GM21367 (cell line): ENCODE measurements at regions not wholly inside any gene's neighbourhood (a gene's known extent, or its start where the extent isn't known, plus 50 kb on each side); places are given as distances from the start of the nearest gene placed in this dataset.
"Not testable (repeated sequence)": the region's sequence is repeated elsewhere in the genome, so short reads cannot be mapped to it uniquely, and the experiment has no call there.

Source experiments
- ATAC-seq: cut with Tn5 transposase; IDR thresholded peaks from one replicate; pipeline ENCODE4 v1.9.1; 2021; ENCODE audit not compliant: unreplicated experiment

GRCh38 chr4:66855956-66856355 lies 689.3 kb downstream of the CENPC start:
- ATAC-seq, result no peak

DNA sequence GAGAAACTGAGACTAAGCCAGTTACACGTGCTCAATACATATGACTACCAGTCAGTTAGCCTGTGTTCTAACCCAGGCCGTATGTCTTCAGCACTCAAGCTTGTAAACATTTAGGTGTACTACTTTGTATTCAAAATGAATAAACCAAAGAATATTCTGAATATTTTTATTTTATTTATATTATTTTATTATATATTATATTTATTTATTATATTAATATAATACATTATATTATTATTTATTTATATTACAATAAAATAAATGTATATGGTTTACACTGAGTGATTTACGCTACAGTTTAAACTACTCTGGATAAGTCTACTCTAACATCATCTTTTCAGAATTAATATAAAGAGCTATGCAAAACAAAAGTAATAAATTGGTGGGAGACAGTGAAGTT lies 691.5 kb downstream of the CENPC start:
- no peak for ATAC-seq

- ATAC-seq, result no peak
Observed at GRCh38 chr4:66852843-66853242, 692.5 kb downstream of the CENPC start.

DNA sequence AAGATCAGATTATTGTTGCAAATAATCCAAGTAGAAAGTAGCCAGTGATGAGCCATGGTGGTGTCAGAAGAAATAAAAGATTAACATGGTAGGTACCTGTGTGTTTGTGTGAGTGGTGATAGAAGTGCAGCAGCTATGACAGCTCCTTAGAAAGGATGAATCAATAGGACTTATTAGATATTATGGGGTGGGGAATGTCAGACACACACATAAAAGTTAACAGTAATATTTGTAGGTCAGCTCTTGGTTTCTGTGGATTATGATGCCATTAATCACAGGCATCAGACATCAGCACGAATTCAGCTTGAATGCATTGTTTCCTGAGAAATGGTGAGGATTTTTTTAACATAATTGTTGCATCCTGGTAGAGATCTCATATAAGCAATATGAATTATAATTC lies 695.7 kb downstream of the CENPC start:
- no peak for ATAC-seq

DNA sequence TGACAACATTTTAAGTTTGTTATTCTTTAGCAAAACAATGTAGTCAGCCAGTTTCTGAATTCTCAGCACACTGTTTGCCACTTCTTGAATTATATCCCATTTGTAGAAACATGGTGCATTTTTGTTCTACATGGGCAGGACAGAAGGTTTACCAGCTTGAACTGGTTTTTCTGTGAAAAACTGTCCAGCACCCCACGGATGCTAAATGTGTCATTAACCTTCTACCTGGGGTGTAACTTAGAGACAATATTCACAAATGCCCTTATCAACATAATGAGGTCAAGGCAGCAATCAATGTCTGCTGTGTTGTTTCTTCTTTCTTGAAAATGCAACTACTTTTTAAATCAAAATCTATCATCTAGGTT lies 702.6 kb downstream of the CENPC start:
- ATAC-seq, result no peak

- ATAC-seq, result no peak
Observed at GRCh38 chr4:66842026-66842723, 703.1 kb downstream of the CENPC start.

- no peak for ATAC-seq
Observed at GRCh38 chr4:66840178-66840577, 705.1 kb downstream of the CENPC start.

DNA sequence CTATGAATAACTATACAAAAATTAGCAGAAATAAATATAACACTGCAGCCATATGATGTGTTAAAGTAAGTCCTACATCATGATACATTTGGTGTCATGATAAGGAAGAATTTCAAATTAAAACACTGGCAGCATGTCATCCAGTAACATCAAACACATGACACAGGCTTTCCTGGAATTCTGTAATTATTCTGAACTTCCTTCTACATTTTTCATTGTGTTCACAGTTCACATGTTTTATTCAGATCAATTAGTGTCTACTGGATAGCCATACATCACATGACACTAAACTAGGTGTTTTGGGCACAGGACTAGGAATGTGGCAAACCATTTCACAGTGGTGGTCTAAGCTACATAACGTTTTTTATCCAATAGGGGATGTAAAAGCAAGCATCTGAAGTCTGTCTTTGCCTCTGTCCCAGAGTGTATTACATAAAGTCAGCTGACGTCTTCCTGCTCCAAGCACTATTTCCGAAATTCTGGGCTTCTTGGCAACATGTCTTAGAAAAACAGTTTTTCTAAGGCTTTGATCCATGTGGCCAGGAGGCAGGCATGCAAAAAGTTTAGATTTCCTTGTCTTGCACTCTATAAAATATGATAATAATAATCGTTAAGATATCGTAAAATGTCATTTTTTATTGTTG lies 707.9 kb downstream of the CENPC start:
- no peak for ATAC-seq

DNA sequence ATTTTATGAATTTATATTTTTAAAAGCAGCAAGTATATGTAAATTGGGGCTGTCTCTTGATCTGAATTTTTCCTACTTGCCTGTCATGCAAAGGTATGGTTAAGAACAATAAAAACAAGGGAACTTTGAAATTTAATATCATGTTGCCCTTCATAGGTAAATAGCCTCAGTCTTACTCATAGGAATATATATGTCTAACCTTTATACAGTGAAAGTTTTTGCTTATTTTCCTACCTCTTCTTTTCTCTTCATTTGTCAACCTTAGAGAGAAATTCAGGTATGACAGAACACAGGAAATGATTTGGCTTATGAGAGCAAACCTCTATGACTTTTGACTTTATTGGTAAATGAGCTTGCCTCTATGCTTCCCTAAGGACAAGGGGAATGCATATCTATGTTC lies 716.0 kb downstream of the CENPC start:
- no peak for ATAC-seq

DNA sequence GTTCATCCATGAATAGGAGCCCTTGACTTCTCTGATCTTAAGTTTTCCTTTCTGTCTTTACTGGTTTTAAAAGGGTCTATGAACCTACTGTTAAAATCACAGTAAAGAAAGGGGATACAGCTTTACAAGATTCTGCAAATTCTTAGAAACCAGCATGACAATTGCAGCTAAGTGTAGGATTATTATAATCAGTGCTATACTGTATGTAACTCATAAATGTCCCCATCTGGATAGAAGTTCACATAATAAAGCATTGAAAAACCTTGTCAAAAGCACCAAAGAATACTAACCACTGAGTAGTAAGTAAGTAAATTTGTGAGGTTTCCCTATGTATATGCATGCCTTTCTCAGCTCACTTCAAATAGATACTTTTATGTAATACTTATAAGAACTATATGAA lies 724.6 kb downstream of the CENPC start:
- ATAC-seq, result no peak

DNA sequence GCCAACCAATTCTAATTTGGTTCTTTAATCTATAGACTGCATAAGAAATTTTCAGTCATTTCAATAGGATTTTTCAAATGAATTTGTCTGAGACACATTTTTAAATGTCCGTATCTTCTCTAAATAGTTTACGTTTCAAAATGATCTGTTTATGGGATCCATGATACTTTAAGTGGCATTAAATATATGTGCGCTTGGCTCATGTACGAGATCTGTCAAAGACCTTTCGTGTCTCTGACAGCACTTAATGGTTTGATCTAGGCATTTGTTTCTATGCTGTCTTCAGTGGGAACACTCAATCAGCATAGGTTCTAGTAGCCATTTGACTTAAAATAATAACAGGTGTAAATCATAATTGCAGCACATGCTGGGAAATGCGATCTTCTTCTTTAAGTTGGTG lies 731.0 kb downstream of the CENPC start:
- ATAC-seq, result no peak

DNA sequence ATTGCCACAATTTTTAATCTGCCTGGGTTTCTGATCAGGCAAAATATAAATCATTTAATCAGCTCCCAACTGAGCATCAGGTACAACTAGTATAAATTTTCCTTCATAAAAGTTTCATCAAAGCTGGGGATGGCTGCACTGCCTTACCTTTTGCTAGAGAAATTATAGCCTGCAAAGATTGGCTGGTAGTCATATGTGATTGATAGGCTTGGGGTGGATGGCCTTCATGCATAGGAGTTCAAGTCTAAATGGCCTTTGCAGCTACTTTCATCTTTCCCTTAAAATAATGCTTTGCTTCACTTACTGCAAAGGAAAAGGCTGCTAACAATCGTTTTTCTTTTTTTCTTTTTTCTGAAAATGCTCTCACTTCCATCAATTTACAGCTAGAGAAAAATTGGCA lies 739.7 kb downstream of the CENPC start:
- no peak for ATAC-seq

DNA sequence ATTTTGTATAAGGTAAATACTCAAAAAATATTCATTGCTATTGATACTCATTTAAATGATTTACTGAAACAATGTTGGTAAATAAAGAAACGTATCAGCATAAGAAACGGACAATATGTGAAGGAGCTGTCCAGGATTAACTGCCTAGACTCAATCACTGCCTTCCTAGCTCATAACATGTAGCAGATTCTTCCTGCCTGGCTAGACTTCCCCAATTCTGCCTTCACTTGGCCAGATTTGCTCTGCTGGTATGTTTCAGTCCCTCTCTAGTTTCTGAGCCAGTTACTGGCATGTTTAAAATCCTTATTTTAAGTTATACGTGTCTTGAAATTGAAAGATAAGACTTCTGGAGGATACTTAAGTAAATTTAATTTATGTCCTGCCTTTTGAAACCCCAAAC lies 740.3 kb downstream of the CENPC start:
- no peak for ATAC-seq

DNA sequence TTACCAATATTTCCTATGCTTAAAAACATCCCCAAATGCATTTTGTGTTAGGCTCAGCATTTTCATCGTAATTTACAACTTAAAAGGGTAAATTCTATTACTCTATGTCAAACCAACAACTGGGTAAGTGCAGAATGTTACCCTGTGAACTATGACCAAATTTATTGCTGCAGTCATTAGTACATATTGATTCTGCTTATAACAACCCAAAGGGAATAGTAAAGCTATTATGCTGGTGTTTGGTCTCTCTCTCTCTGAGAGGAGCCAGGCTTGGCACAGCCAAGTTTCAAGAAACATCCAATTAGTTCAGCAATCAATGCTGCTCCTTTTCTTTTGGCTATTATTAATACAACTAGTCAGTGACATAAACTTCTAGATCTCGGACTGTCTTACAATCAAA lies 747.7 kb downstream of the CENPC start:
- ATAC-seq, result no peak

DNA sequence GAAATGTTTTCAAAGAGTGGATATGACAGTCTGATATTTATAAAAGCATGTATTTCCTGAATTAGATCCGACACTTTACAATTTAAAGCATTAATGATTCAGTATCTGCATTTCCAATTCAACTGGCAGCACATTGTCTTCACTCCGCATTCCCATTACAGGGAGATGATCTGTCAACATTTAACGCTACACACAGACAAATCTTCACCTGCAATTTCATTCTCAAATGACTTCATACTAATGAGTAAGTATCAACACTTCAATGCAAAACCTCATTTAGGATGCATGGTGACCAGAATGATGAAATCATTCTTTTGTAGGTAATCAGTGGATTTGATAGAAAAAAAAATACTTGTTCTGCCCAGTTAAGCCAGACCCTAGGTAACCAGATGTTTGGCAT lies 749.6 kb downstream of the CENPC start:
- no peak for ATAC-seq

DNA sequence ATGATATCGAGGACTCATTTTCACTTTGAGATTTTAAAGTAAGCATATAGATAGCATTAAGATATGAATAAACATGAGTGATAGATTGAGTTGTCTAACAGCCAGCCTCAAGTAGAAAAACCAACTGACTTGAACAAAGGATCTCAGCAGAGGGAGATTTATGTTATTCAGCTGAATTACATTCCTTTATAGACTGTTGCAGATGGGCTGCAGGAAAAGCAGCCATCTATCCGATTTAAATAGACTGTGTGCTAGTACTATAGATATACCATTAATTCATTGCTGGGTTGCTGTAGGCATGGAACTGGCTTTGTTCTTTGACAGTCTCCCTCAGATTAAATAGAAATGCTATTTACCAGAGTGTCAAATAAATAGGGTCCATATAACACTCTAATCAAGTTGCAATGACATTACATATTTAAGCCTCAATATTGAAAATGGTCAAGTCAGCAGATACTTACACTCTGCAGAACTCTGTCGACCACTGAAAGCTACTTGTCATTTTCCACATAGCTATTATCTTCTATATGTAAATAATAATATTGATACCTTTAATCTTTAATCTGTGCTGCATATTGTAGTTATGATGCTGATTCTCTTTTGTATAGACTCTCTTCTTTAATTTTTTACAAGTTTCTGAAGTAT lies 750.8 kb downstream of the CENPC start:
- ATAC-seq, result no peak

GRCh38 chr4:66791686-66792085 lies 753.6 kb downstream of the CENPC start:
- ATAC-seq, result no peak

DNA sequence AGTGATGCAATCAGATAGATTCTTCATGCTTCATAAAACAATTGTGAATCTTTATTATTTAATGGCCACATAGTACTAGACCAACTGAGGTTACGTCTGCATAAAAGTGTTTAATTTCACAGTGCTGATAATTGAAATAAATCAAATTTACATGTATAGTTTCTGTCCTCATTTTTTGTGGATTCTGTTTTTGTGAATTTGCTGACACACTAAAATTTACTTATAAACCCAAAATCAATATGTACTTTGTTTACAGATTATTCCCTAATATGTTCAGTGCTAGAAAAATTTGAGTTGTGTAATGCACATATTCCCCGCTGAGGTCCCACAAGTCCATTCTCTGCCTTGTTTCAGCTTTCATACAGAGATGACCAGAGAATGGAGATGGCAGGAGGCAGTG lies 759.8 kb downstream of the CENPC start:
- no peak for ATAC-seq

DNA sequence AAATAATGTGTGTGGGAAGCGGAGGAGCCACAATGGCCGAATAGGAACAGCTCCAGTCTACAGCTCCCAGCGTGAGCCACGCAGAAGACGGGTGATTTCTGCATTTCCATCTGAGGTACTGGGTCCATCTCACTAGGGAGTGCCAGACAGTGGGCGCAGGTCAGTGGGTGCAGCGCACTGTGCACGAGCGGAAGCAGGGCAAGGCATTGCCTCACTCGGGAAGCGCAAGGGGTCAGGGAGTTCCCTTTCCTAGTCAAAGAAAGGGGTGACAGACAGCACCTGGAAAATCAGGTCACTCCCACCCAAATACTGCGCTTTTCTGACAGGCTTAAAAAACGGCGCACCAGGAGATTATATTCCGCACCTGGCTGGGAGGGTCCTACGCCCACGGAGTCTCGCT lies 762.6 kb downstream of the CENPC start:
- not testable (repeated sequence) for ATAC-seq

- ATAC-seq, result no peak
Observed at GRCh38 chr4:66777097-66777496, 768.2 kb downstream of the CENPC start.

GRCh38 chr4:66769441-66769840 lies 775.9 kb downstream of the CENPC start:
- ATAC-seq, result no peak

GRCh38 chr4:66767442-66767841 lies 777.9 kb downstream of the CENPC start:
- ATAC-seq, result no peak

GRCh38 chr4:66766557-66766956 lies 778.7 kb downstream of the CENPC start:
- no peak for ATAC-seq
